AG09319 (cell line): ENCODE measurements at regions not wholly inside any gene's neighbourhood (a gene's known extent, or its start where the extent isn't known, plus 50 kb on each side); places are given as distances from the start of the nearest gene placed in this dataset.

ENCODE experiments used
- DNase-seq: peaks from one replicate; pipeline ENCODE4 v3.0.0-alpha.2; 2010; ENCODE audit warnings: low read depth; ENCODE audit errors: extremely low read depth
- TF ChIP-seq, protein P1 (sequence below): IDR thresholded peaks from 2 replicates; pipeline ENCODE4 v1.5.1; 2011; ENCODE audit warnings: low read depth, mild to moderate bottlenecking, inconsistent platforms, low read length, moderate library complexity

DNA sequence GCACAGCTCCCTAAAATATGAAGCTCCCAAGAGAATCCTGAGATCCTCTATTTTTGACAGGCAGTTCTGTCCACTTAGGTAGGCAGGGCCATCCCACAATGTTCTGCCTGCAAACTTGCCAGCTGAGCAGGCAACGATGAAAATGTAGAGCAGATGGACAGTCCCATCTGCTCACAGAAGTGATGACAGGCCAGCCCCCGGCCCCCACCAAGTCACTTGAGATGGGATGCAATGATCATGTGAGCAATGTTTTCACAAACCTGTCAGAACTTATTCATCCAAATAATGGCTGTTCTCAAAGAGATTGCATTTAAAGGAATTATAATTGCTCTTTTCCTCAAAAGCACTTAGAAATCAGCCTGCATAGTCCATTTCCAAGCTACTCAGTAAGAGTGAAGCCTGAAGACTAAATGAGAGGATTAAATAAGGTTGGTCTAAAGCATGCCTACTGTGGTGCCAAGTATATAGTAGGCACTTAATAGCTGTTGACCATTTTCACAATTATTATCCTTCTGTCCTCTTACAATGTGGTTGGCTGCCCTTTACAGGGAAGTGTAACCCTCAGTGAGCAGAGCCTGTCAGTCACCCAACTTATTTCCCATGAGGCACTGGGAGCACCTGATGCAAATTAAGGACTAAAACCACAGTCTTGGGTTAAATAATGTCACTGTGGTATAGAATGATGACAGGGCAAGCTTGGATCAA lies 301.2 kb downstream of the FGFR2 start:
- TF ChIP-seq, protein P1, sequence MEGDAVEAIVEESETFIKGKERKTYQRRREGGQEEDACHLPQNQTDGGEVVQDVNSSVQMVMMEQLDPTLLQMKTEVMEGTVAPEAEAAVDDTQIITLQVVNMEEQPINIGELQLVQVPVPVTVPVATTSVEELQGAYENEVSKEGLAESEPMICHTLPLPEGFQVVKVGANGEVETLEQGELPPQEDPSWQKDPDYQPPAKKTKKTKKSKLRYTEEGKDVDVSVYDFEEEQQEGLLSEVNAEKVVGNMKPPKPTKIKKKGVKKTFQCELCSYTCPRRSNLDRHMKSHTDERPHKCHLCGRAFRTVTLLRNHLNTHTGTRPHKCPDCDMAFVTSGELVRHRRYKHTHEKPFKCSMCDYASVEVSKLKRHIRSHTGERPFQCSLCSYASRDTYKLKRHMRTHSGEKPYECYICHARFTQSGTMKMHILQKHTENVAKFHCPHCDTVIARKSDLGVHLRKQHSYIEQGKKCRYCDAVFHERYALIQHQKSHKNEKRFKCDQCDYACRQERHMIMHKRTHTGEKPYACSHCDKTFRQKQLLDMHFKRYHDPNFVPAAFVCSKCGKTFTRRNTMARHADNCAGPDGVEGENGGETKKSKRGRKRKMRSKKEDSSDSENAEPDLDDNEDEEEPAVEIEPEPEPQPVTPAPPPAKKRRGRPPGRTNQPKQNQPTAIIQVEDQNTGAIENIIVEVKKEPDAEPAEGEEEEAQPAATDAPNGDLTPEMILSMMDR: no peak
- DNase-seq: no peak

DNA sequence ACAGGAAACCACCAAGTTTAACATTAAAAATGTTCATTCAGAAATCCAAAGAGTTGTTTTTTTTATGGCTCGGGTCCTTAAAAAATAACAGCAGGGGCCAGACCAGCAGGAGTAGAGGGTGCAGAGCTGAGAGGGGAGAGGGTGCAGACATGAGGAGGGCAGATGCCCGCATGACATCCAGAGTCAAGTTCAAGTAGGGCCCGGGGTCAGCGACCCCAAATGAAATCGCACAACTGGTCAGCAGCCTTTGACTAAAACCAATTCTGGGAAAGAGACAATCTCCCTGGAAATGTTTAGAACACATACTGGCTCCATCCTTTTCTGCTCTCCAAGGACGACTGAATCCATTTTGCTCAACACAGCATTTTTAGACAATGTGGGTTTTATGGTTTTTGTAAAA lies 297.5 kb downstream of the FGFR2 start:
- DNase-seq: no peak
- TF ChIP-seq, protein P1: no peak

DNA sequence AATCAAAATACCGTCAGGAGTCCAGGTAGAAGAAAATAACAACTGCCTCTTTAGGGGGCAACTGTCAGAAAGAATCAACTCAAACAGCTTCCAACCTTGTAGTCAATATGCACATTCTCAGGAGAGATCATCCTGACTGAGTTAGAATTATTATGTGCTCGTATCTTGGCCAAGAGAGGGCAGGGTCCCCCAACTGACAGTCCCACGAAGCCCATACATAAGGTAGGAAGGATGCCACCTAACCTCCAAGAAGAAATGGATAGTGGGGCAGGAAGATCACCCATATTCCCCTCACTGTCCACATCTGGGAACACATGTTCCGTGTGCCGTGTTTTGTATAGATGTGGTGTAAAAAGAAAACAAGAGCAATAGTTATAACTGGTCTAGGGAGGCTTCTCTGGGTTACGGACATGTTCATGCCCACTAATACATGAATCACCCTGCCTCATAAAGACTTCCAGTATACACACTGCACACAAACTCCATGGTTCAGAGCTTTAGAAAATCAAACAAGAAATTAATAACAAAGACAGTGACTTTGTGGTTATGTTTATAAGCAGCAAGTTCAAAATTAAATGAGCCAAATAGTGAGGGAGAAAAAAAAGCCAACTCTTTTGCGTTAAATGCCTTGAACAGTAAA lies 295.6 kb downstream of the FGFR2 start:
- TF ChIP-seq, protein P1: no peak
- DNase-seq: no peak

DNA sequence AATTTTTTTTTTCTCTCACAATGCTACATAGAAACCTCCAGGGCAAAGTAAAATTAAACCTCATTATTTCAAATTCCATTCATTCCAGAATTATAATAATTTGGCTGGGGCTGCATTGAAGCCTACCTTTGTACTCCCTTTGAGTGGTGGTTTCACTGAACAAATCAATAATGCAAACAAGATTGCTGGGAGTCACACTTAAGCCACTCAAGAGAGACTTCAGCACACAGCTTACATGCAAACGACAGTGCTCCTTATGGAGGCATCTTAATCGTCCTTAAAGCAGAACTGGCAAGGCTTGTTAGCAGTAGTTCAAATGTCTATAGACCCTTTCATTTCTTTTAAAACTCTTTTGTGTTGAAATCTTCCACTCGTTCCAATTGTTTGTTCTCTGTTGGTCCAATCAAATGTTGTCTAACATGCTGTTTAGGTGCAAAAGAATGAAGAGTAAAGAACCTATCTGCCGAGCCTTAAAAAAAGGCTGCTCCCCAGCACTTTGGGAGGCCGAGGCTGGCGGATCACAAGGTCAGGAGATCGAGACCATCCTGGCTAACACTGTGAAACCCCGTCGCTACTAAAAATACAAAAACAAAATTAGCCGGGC lies 294.9 kb downstream of the FGFR2 start:
- TF ChIP-seq, protein P1: no peak
- DNase-seq: no peak

DNA sequence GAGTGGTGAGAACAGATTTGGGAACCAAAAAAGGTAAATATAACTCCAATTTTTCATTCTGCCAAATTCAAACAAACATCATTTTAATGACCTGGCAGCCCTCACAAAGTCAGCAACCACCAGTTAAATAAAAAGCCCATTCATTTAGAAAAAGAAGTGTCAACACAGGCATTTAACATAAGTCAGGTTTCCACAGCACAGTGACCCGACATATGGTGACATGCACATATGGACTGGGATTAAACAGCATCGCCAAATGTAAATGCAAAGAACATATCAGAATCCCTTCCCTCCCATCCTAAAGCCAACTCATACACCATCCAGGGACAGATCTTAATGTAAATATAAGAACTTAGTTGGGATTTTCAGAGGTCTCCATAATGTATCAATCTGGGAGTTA lies 293.2 kb downstream of the FGFR2 start:
- DNase-seq: no peak
- TF ChIP-seq, protein P1: no peak

DNA sequence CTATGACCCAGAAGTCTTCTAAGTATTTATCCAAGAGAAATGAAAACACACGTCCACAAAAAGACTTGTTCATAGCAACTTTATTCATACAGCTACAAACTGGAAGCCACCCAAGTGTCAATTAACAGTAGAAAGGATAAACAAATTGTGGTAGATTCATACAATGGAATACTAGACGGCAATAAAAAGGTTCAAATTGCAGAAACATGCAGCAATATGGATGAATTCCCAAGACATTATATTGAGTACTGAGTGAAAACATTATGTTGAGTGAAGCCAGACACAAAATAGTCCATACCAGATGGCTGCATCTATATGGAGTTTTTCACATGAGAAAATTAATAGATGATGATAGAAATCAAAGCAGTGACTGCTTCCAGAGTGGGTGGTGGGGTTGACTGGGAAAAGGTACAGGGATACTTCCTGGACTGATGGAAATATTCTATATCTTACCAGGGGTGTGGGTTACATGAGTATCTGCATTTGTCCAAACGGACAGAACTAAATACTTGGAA lies 292.0 kb downstream of the FGFR2 start:
- no peak for DNase-seq
- TF ChIP-seq, protein P1: no peak

DNA sequence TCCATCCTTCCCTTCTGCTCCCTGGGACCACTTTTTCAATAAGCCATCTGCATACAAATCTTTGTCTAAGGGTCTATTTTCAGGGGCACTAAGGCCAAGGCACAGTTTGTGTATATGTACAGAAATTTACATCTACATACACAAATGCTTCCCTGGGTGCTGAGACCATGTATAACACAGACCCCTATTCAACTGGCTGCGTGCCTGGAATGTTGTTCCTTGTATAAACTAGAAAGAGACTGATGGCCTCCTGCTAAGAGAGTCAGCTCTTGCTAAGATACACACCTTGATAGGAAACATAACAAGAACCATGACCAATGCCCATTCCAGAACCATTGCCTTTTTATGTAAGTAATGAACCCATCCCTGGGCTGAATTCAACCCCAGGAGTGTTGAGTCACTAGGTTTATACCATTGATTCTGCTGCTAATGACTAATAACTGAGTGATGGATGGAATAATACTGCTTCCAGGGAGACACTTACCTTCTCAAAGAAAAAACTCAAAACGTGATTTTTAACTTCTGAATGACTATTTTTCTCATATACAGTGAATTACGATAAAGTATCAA lies 290.7 kb downstream of the FGFR2 start:
- TF ChIP-seq, protein P1: no peak
- DNase-seq: no peak
